Suprapubic skin (tissue), 4 donors: ENCODE measurements at regions not wholly inside any gene's neighbourhood (a gene's known extent, or its start where the extent isn't known, plus 50 kb on each side); places are given as distances from the start of the nearest gene placed in this dataset.

Experiments
- DNase-seq, 2 donors: peaks; one replicate each; pipeline ENCODE4 v3.0.0-alpha.2; 2019; ENCODE audit warnings: low spot score in 2 of 2
- H3K27ac ChIP-seq: fragments of 200-600 bp; sonication (generic); one replicate; pipeline ENCODE4 v1.5.1; 2019
- H3K27me3 ChIP-seq: fragments of 200-600 bp; sonication (generic); one replicate; pipeline ENCODE4 v1.5.1; 2019
- H3K36me3 ChIP-seq: fragments of 200-600 bp; sonication (generic); one replicate; pipeline ENCODE4 v1.5.1; 2019
- H3K4me1 ChIP-seq: fragments of 200-600 bp; sonication (generic); one replicate; pipeline ENCODE4 v1.5.1; 2019
- H3K4me3 ChIP-seq: fragments of 200-600 bp; sonication (generic); one replicate; pipeline ENCODE4 v1.5.1; 2019; ENCODE audit warnings: mild to moderate bottlenecking
- H3K9me3 ChIP-seq: fragments of 200-600 bp; sonication (generic); one replicate; pipeline ENCODE4 v1.5.1; 2019
- EP300 ChIP-seq: sonication (generic); formaldehyde crosslinking; IDR thresholded peaks from one replicate; pipeline ENCODE4 v1.6.1; 2017; ENCODE audit warnings: antibody characterized with exemption
- POLR2A ChIP-seq, 2 donors: fragments of 450-650 bp; IDR thresholded peaks; one replicate each; pipeline ENCODE4 v1.6.1; 2017; ENCODE audit warnings: antibody characterized with exemption in 2 of 2, mild to moderate bottlenecking in 2 of 2, moderate library complexity in 2 of 2
- POLR2AphosphoS5 ChIP-seq, 3 donors: sonication (generic); formaldehyde crosslinking; IDR thresholded peaks; one replicate each; pipeline ENCODE4 v1.6.1; 2017; ENCODE audit warnings: antibody characterized with exemption in 3 of 3
- WGBS: methylation state at CpG from one replicate; pipeline ENCODE4 v1.1.5; 2018; 5-methylcytosine and 5-hydroxymethylcytosine counted together
- TF ChIP-seq, protein P1 (sequence below), 2 donors: fragments of 200-600 bp in 1 of 2; fragments of 450-650 bp in 1 of 2; sonication (generic) in 1 of 2; IDR thresholded peaks; one replicate each; pipeline ENCODE4 v1.5.1; 2016 to 2019; ENCODE audit warnings: antibody characterized with exemption in 2 of 2, mild to moderate bottlenecking in 1 of 2, moderate library complexity in 1 of 2

DNA sequence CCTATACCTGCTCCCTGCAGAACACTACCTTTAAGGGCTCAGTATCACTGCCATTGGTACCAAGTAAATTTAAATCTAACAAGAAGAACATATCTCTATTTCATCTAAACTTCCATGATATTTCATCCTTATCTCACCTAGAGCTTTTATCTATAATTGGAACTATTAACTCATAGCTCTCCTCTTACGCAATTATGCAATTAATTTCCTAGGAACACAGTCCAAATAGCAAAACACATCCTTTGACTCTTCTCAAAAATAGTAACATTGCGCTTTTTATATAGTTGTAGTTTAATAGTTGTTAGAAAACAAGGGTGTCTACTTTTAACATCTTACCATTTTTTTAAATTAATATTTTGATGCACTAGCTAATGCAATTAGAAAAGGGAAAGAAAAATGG, 986.8 kb upstream of the SLC35B3 start:
- 78% methylated on average over 2 of the region's 2 CpGs for WGBS
- Histone ChIP-seq H3K27ac (no peak overlapping the region), H3K4me1 (no peaks in the 10 kb centered on the region)

DNA sequence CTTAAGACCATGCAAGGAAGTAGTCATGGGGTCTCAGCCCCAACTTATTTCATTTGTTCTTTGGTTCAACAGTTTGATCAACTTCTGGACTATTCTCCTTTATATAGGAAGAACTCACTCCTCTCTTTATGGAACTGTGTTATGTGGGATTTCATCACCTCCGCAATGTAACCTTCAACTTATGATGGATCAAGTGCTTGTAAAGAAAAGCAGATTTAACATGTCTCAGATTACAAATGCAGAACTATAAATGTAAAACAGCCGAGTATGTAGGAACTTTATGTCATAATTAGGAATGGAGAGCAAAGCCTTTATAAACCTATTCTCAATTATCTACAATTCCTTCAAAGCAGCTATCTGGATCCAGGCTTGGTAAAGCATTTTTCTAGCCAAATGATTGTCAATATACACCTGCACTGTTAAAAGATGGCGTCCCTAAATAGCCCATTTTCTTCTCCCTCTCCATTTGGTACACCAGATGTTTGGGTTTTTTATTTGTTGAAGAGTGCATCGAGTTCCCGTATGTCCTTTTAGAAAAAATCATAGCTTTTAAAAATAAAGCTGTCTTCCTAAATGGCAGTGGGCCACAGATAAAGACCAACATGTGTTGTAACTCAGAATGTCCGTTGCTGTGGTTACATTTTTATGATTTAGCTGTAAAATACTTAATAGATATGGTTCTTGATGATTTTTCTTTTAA, 985.1 kb upstream of the SLC35B3 start:
- no peaks in the 10 kb centered on the region for H3K27me3 ChIP-seq
- WGBS = 61% methylated on average over 6 of the region's 6 CpGs

More for the DNA sequence above, 986.8 kb upstream of the SLC35B3 start:
- no peak for DNase-seq
- TF ChIP-seq, protein P1, sequence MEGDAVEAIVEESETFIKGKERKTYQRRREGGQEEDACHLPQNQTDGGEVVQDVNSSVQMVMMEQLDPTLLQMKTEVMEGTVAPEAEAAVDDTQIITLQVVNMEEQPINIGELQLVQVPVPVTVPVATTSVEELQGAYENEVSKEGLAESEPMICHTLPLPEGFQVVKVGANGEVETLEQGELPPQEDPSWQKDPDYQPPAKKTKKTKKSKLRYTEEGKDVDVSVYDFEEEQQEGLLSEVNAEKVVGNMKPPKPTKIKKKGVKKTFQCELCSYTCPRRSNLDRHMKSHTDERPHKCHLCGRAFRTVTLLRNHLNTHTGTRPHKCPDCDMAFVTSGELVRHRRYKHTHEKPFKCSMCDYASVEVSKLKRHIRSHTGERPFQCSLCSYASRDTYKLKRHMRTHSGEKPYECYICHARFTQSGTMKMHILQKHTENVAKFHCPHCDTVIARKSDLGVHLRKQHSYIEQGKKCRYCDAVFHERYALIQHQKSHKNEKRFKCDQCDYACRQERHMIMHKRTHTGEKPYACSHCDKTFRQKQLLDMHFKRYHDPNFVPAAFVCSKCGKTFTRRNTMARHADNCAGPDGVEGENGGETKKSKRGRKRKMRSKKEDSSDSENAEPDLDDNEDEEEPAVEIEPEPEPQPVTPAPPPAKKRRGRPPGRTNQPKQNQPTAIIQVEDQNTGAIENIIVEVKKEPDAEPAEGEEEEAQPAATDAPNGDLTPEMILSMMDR (IDR thresholded peaks at IDR 0.05) = no peak
- TF ChIP-seq POLR2A (IDR thresholded peaks at IDR 0.05) (no peak), EP300 (no peak), POLR2AphosphoS5 (IDR thresholded peaks at IDR 0.05) (no peak)
- no peaks in the 10 kb centered on the region for H3K27me3 ChIP-seq
- H3K4me3 ChIP-seq = no peak overlapping the region
- H3K36me3 ChIP-seq = no peaks in the 10 kb centered on the region
- no peaks in the 10 kb centered on the region for H3K9me3 ChIP-seq

DNA sequence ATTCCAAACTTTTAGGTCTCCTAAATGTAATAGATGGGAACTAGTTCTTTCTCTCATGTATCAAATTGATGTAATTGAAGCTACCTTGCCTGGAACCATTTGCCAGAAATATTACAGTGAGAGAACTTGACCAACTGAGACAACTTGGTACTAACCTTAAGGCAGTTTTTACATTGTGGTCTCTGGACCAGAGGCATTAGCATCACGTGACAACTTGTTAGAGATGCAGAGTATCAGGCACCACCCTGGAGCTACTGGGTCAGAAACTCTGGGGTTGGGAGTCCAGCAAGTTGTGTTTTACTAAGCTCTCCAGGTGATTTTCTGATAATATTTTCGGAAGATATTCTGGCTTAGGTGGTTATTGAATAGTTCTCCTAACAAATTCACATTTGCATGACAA, 982.1 kb upstream of the SLC35B3 start:
- no peaks in the 10 kb centered on the region for H3K4me1 ChIP-seq
- 79% methylated on average over 2 of the region's 2 CpGs for WGBS
- no peaks in the 10 kb centered on the region for H3K27me3 ChIP-seq
- no peak overlapping the region for H3K4me3 ChIP-seq
- DNase-seq = no peak
- no peaks in the 10 kb centered on the region for H3K9me3 ChIP-seq
- no peak overlapping the region for H3K27ac ChIP-seq
- TF ChIP-seq, protein P1 (IDR thresholded peaks at IDR 0.05) = no peak
- TF ChIP-seq POLR2AphosphoS5 (IDR thresholded peaks at IDR 0.05) = no peak
- H3K36me3 ChIP-seq = no peaks in the 10 kb centered on the region

More for the DNA sequence above, 985.1 kb upstream of the SLC35B3 start:
- Histone ChIP-seq H3K36me3 (no peaks in the 10 kb centered on the region), H3K27ac (no peak overlapping the region), H3K9me3 (no peaks in the 10 kb centered on the region), H3K4me3 (no peak overlapping the region), H3K4me1 (no peaks in the 10 kb centered on the region)
- DNase-seq = no peak
- no peak for TF ChIP-seq EP300
- TF ChIP-seq POLR2AphosphoS5 (IDR thresholded peaks at IDR 0.05) = no peak
- TF ChIP-seq, protein P1 (IDR thresholded peaks at IDR 0.05) = no peak
- TF ChIP-seq POLR2A (IDR thresholded peaks at IDR 0.05) = no peak

DNA sequence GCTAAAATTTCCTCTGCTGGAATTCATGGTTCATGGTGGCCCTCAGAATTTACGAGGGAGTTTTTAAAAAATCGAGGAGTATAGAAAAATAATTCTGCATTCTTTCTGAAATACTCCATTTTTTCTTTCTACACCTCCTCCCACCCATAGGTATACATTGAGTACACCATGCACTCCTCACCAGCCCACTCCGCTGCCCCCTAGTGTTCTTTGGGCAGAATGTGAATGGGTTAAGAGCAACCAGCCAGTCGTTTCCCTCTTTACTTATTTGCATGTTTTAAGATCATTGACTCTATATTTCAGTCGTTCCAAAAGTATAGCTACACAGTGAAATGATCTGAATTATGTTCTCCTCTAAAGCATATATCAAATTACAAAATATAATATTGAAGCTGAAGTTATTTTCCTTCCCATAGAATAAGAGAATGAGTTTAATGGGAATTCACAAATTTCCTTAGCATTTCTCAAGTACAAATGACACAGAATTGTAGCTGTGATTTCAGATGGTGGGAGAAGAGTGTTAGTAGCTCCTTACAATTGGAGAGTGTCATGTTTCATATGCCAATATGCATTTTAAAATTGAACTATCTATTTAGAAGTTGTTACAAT, 977.7 kb upstream of the SLC35B3 start:
- no peak for DNase-seq
- no peak overlapping the region for H3K4me3 ChIP-seq
- H3K27me3 ChIP-seq = no peaks in the 10 kb centered on the region
- TF ChIP-seq POLR2A (IDR thresholded peaks at IDR 0.05) (no peak), POLR2AphosphoS5 (IDR thresholded peaks at IDR 0.05) (no peak), EP300 (no peak)
- TF ChIP-seq, protein P1 (IDR thresholded peaks at IDR 0.05) = no peak
- WGBS = 44% methylated on average over 5 of the region's 5 CpGs
- H3K27ac ChIP-seq = no peak overlapping the region
- H3K36me3 ChIP-seq = no peaks in the 10 kb centered on the region
- H3K4me1 ChIP-seq = no peaks in the 10 kb centered on the region
- H3K9me3 ChIP-seq = no peaks in the 10 kb centered on the region

DNA sequence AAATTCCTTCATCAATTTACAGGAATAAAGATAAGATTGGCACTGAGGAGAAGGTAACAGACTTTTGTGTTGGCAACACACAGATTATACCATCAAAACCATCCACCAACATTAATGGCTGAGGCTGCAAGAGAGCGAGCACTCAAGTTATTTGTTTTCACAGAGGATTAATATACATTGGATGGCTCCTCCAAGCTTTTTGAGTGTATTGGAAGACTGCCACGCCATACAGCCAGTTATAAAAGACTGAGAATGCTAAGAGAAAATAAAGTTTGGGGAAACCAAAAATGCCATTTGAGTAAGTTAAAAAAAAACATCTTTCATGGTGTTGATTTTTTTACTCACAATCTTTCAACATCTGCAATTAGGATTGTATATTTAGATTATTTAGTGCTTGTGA, 973.8 kb upstream of the SLC35B3 start:
- TF ChIP-seq POLR2AphosphoS5 (IDR thresholded peaks at IDR 0.05) (no peak), EP300 (no peak), POLR2A (IDR thresholded peaks at IDR 0.05) (no peak)
- TF ChIP-seq, protein P1 (IDR thresholded peaks at IDR 0.05) = no peak
- no peak overlapping the region for H3K4me3 ChIP-seq
- DNase-seq = no peak
- WGBS = 75% methylated on average over 2 of the region's 2 CpGs
- no peaks in the 10 kb centered on the region for H3K4me1 ChIP-seq
- H3K36me3 ChIP-seq = no peaks in the 10 kb centered on the region
- H3K9me3 ChIP-seq = no peaks in the 10 kb centered on the region
- no peak overlapping the region for H3K27ac ChIP-seq
- no peaks in the 10 kb centered on the region for H3K27me3 ChIP-seq
